IPS DF 4.7 (cell line): ENCODE measurements at regions not wholly inside any gene's neighbourhood (a gene's known extent, or its start where the extent isn't known, plus 50 kb on each side); places are given as distances from the start of the nearest gene placed in this dataset.

Experiments used
- DNase-seq: peaks from one replicate; pipeline ENCODE4 v3.0.0-alpha.2; 2013; ENCODE audit warnings: low spot score; ENCODE audit errors: extremely low read depth

- no peak for DNase-seq
Measured at GRCh38 chr9:20200581-20200980, 411.7 kb upstream of the SLC24A2 start.

GRCh38 chr9:20199111-20199510 lies 410.3 kb upstream of the SLC24A2 start:
- no peak for DNase-seq

- no peak for DNase-seq
Measured at GRCh38 chr9:20197976-20198685, 409.3 kb upstream of the SLC24A2 start.

DNA sequence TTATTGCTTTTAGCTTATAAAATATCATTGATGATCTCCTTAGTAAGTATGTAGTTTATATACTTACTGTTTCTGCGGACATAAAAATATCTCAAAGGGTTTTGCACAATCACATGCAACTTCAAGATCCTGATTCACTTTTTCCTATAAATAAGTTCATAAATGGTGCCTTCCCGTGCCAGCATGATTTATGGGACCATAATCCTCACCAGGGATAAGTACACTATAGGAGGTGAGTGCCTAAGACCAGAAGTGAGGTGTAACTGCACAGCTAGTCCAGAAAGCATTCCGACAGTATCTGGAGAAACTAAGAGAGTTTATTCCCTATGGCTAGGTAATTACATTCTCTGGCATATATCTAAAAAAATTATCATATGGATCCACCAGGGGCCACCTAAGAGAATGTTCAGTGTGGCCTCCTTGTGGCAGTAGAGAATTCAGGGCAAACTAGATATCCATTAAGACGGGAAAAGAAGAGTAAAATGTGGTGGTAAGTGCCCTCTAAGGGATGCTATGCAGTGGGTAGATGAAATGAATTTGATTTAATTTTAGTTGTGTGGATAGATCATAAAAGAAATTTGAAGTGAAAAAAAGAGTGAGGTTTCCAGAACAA lies 402.5 kb upstream of the SLC24A2 start:
- no peak for DNase-seq

DNA sequence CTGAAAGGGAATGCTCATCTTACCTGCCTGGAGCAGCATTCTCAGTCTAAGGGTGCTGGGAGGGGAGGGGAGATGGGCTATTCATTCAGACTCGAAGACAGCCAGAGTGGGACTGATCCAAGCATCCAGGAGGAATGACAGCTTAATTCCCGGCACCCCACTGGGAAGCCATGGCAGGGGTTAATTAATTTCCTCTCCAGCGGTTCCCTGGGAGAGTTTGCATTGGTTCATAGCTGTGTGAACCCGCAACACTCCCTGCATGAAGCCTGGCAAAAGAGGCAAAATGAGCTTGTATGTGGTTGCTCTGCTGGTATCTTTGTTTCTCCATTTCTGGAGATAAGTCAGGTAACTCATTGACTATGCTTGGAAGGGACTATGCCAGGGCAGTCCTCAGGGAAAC lies 401.0 kb upstream of the SLC24A2 start:
- DNase-seq: no peak

DNA sequence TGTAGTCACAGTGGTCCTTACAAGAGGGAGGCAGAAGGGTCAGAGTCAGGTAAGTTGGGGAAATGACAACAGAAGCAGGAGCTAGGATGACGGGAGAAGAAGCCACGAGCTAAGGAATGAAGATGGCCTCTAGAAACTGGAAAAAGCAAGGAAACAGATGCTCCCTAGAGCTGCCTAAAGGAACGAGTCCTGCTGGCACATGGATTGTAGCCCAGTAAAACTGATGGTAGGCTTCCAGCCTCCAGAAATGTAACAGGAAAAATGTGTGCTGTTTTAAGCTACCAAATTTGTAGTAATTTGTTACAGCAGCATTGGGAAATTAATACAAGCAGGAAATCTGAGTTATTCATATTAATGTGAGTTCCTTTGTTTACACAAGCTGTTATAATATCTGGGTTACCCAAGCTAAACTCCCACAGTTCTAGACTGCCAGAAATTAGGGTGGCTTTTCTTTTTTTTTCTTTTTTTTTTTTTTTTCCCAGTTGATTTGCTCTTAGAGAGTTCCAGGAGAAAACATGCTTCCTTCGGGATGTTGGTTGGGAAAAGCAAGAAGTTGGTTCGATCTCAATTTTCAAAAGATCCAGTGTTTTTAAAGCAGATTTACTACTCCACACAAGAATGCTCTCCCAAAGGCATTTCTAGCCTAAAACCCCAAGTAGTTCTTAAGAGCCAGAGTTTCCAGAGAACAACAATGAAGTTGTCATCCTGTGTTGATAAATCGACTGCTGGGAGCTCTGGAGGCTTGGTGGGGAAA lies 400.0 kb upstream of the SLC24A2 start:
- DNase-seq: no peak

DNA sequence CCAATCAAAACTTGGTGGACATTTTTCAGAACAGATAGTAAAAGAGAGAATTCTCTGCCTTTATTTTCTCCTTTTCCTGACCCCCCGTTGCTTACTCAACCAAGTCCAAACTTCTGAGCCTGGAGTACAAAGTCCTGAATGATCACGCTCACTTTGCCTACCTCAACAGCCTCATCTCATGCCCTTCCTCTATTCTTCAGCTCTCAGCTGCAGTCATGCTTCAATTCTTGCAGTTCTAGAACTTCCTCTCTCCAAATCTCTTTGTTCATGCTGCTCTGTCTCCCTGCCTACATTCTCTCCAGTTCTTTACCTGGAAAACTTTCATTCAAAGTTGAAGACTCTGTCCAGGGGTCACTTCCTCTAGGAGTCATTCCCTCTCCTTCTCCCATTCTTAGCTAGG lies 398.5 kb upstream of the SLC24A2 start:
- DNase-seq: no peak

- no peak for DNase-seq
Measured at GRCh38 chr9:20186823-20187222, 398.0 kb upstream of the SLC24A2 start.

DNA sequence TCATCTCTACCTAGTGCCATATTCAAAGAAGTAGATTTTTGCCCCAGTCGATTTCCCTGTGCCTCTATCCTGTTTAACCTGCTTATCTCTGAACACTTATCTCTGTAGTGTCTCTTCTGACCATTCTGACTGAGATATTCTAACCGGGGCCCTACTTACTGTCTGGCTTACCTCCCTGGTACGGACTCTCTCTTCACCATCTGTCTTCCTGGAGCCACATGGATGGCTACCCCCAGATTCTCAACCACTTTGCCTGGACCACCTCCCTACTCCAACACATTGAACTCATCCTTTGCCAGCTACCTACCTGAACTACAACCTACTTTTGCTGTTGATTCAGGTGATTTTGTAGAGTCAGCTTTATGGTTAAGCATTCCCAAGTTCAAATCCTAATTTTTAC lies 397.4 kb upstream of the SLC24A2 start:
- no peak for DNase-seq

GRCh38 chr9:20184541-20184940 lies 395.7 kb upstream of the SLC24A2 start:
- DNase-seq: no peak

- DNase-seq: no peak
Measured at GRCh38 chr9:20178679-20179078, 389.8 kb upstream of the SLC24A2 start.

DNA sequence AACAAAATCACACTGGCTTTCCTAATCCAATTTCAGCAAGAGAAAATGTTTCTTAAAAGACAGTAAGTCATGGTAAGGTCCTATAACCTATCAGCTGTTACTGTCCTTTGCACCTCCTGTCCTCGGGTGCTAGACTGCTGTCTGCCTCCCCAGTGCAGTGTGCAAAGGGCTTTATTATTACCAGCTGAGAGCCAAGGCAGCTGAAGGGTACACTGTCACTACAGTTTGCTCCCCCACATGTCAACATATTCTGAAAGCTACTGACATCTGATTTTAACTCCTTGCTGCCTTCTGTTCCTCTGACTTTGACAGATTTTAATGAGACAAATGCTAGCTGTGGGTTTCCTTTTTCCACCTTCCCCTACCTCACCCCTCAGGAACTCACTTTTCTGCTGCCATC lies 389.4 kb upstream of the SLC24A2 start:
- no peak for DNase-seq

GRCh38 chr9:20170122-20170521 lies 381.3 kb upstream of the SLC24A2 start:
- no peak for DNase-seq

DNA sequence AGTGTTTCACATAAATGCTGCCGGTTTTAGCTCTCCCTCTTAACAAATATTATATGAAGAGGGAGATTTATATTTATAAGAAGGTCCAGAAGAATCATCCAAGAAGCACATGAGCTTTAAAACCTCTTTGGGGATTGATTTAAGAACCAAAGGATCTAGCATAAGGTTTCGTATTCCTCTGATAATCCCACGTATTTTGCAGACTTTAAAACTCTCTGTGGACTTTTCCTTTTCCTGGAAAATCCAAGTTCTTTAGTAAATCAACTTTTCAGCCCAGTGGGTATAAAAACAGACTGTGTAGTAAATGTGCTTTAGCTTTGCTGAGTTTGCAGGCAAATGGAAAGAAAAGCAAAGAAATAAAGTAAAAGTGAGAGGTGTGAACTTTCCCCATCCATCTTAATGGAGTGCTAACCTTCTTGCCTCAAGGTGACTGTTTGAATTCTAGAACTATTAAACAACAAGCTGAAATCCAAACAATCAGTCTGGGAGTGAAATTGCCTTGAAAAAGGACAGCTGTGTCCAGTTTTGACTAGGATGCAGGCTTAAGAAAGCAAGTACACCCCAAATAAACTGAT lies 363.4 kb upstream of the SLC24A2 start:
- DNase-seq: no peak

GRCh38 chr9:20148416-20148815 lies 359.6 kb upstream of the SLC24A2 start:
- no peak for DNase-seq

- DNase-seq: no peak
Measured at GRCh38 chr9:20144197-20144596, 355.4 kb upstream of the SLC24A2 start.

DNA sequence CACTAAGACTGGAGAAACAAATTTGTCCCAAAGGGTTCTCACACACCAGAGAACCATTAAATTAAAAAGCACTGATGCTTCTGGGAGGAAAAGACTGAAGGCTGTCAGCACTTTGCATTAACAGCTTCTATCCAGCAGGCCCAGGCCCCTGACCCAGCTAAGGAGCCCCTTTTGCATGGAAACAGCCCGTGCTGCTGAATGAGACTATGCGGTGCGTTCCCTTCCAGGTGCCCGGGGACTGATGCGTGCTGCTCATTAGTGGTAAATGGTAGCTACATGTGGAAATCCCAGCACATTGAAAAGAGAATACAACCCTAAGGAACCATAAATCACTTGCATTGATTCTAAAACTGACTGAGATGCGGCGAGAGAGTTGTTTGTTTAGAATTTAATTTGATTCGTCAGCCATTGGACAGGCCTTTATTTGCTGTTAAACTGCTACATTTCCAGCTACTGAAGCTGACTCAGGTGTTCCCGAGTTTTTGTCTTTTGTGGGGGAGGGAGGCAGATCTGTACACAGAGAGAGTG lies 351.0 kb upstream of the SLC24A2 start:
- DNase-seq: no peak

DNA sequence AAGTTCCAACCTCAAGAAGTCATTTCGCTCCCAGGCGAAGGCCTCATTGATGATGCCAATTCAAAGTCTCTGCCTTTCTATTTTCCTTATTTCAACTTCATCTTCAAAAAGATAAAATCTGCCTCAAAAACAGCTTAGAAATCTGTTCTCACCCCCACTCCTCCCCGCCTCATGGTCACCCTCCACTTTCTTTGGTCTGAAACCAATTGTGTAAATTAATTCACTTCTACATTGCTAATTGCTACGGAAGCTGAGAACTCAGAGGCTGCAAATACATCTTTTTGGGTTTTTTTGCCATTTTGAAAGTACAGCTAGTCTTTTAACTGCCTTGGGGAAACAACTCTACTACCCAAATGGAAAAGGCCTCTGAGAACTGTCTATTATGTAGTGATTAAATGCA lies 350.0 kb upstream of the SLC24A2 start:
- no peak for DNase-seq

DNA sequence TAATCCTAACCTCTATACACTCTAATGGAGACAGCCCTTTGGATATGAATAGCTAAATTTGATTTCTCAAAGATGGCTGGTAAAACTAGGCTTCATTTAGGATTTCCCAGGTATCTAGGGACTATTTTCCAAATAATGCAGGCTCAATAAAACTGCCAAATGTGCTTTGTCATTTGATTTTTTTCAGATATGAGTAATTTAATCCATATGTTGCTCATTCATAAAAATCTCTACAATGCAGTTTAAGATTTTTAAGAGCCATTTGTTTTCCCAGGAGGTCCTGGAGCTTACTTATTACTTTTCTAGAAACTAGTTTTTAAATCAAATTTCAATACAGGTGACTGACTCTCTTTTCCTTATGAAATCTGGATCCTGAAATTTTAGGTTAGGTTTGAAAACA lies 349.3 kb upstream of the SLC24A2 start:
- DNase-seq: no peak

DNA sequence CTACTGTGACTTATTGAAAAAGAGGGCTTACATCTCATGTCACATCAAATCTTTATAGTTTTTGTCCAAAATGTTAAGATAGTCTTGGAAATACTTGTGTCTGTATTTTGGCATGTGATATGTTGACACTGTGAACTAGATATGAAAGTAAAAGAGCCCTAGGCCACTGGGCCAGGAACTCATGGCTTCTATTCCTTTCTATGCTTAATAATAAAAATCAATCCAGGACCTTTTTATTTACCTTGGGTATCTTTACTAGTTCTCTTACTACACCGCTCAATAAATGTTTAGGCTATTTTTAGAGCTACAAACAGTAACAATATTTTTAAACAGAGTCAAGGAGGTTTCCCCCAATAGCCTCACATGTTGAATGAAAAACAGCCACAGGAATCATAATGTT lies 348.6 kb upstream of the SLC24A2 start:
- no peak for DNase-seq

DNA sequence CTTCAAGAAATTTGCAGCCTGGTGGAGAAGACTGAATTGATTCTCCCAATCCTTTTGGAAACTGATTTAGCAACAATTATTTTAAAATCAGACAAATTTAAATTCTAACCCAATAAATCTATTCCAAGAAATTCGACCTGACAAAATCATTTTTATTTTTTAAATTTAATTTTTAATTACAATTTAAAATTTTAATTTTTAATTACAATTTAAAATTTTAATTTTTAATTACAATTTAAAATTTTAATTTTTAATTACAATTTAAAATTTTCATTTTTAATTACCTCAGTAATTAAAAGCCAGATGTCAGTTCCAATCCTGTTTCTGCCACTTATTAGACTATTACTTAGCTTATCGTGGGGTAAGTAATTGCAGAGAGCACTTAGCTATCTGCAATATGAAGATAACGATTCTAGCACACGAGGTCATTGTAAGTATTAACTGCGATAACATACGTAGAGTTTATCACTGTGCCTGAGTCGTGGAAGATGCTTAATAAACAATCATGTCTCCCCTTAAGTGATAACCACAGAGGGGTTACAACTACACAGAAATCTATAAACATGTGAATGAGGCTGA lies 346.4 kb upstream of the SLC24A2 start:
- DNase-seq: no peak

DNA sequence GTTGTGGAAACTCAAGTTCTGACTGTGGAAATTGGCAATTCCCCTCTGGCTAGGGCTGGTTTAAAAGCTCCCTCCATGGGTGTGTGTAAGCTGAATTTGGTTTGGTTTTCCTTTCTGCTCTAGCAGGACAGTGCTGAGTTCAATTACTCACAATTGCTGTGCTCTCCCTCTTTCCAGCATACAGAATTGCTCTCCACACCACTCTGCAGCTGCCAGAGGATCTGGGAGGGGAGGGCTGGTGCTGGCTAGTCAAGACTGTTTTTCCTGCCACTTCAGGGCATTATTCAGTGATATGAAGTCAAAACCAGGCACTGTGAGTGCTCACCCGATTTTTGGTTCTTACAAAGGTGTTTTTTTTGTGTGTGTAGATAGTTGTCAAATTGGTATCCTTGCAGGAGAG lies 336.9 kb upstream of the SLC24A2 start:
- DNase-seq: no peak
